Lung (tissue), 11 donors: ENCODE measurements at regions not wholly inside any gene's neighbourhood (a gene's known extent, or its start where the extent isn't known, plus 50 kb on each side); places are given as distances from the start of the nearest gene placed in this dataset.
"Not testable (repeated sequence)": the region's sequence is repeated elsewhere in the genome, so short reads cannot be mapped to it uniquely, and the experiment has no call there.

Source experiments
- ATAC-seq: fragments of 200-7000 bp; cut with Tn5 transposase; one replicate; pipeline ENCODE4 v1.9.1; 2020; ENCODE audit warnings: moderate number of reproducible peaks; ENCODE audit not compliant: insufficient read depth, low FRiP score
- DNase-seq, 3 donors: peaks; one replicate each; pipeline ENCODE4 v3.0.0-alpha.2; 2013 to 2017
- H3K27ac ChIP-seq, 2 donors: one replicate each; pipeline ENCODE4 v1.5.1; 2013; ENCODE audit warnings: mild to moderate bottlenecking in 2 of 2, moderate library complexity in 2 of 2, control low read depth in 1 of 2, inconsistent platforms in 1 of 2, low read depth in 1 of 2, low read length in 1 of 2
- H3K27me3 ChIP-seq, 3 donors: one replicate each; pipeline ENCODE4 v1.5.1; 2013; ENCODE audit warnings: low read length in 2 of 3; ENCODE audit not compliant: control insufficient read depth in 3 of 3, insufficient read depth in 3 of 3
- H3K36me3 ChIP-seq, 4 donors: one replicate each; pipeline ENCODE4 v1.5.1; 2013; ENCODE audit warnings: low read length in 4 of 4, mild to moderate bottlenecking in 1 of 4, moderate library complexity in 1 of 4; ENCODE audit not compliant: control insufficient read depth in 4 of 4, insufficient read depth in 4 of 4
- H3K4me1 ChIP-seq, 5 donors: one replicate each; pipeline ENCODE4 v1.5.1; 2013; ENCODE audit warnings: low read length in 5 of 5, mild to moderate bottlenecking in 2 of 5, moderate library complexity in 1 of 5; ENCODE audit not compliant: control insufficient read depth in 5 of 5, insufficient read depth in 5 of 5
- H3K4me3 ChIP-seq: one replicate; pipeline ENCODE4 v1.5.1; 2013; ENCODE audit warnings: mild to moderate bottlenecking, control low read depth, moderate library complexity
- H3K9ac ChIP-seq, 2 donors: one replicate each; pipeline ENCODE4 v1.5.1; 2013; ENCODE audit warnings: low read length in 2 of 2, control low read depth in 1 of 2; ENCODE audit not compliant: insufficient read depth in 1 of 2
- H3K9me3 ChIP-seq, 4 donors: one replicate each; pipeline ENCODE4 v1.5.1; 2013; ENCODE audit warnings: low read length in 3 of 4, mild to moderate bottlenecking in 1 of 4, moderate library complexity in 1 of 4; ENCODE audit not compliant: control insufficient read depth in 4 of 4, insufficient read depth in 3 of 4
- CTCF ChIP-seq: IDR thresholded peaks from 2 replicates; pipeline ENCODE4 v1.5.1; 2012; ENCODE audit warnings: mild to moderate bottlenecking; ENCODE audit errors: control extremely low read depth, extremely low read depth
- WGBS, 2 donors: extraction: QIAGEN DNeasy Blood & Tissue Kit; methylation state at CpG; one replicate each; pipeline ENCODE4 v1.1.7; 2013; 5-methylcytosine and 5-hydroxymethylcytosine counted together
- donor health status: control.
- donor health status: control.
- donor health status: Bipolar disorder and iron deficiency.
- donor health status: healthy.
- donor health status: DM: yes; HTN: yes; CAD: no.

DNA sequence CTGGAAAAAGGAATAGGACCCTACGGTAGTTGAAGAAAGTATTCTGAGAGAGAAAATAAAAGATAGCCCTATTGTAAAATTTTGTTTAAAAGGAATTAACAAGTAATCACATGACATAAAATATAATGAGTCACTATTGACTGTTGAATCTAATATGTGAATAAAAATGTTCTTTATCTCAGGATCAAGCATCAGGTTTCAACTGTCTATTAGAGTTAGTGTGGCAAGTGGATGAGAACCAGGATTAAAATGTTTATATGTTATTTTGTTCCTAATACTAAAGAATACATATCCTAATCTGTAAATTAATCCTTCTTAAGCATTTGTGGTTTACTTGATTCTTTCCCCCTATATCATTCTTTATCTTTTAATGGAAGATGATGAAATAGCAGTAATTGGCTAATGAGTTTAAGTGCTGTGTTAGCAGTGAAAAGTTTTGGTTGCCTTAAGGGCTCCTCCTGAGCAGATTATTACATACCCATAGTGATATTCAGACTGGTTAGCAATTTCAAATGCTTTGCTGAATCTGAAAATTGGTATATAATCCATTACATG, 101.8 kb upstream of the BCHE start:
- Histone ChIP-seq H3K9me3 (no peaks in the 10 kb centered on the region), H3K27me3 (no peaks in the 10 kb centered on the region), H3K4me3 (no peak overlapping the region), H3K9ac (no peak overlapping the region), H3K4me1 (no peaks in the 10 kb centered on the region), H3K27ac (no peak overlapping the region), H3K36me3 (no peaks in the 10 kb centered on the region)
- 88 to 94% methylated on average over 1 of the region's 1 CpG for WGBS, 2 donors
- no peak for DNase-seq
- ATAC-seq: no peak
- TF ChIP-seq CTCF: no peak

- H3K9ac ChIP-seq, H3K4me3 ChIP-seq, H3K36me3 ChIP-seq, DNase-seq, H3K9me3 ChIP-seq, ATAC-seq, H3K27ac ChIP-seq, H3K27me3 ChIP-seq, H3K4me1 ChIP-seq: not testable (repeated sequence)
- WGBS, 2 donors: 91 to 95% methylated on average over 1 of the region's 1 CpG
Measured at GRCh38 chr3:165936081-165936480, 98.9 kb upstream of the BCHE start.

DNA sequence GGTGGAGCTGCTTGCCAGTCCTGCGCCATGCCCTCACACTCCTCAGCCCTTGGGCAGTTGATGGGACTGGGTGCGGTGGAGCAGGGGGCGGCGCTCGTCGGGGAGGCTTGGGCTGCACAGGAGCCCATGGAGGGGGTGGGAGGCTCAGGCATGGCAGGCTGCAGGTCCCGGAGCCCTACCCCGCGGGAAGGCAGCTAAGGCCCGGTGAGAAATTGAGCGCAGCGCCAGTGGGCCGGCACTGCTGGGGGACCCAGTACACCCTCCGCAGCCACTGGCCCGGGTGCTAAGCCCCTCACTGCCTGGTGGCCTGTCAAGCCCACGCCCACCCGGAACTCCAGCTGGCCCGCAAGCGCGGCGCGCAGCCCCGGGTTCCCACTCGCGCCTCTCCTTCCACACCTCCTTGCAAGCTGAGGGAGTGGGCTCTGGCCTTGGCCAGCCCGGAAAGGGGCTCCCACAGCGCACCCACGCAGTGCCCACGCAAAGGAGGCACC, 87.1 kb upstream of the BCHE start:
- H3K27me3 ChIP-seq, H3K4me3 ChIP-seq, DNase-seq, H3K27ac ChIP-seq, ATAC-seq, H3K9me3 ChIP-seq, H3K9ac ChIP-seq, H3K4me1 ChIP-seq, H3K36me3 ChIP-seq: not testable (repeated sequence)
- WGBS, 2 donors: 96% methylated on average over 29 of the region's 29 CpGs

GRCh38 chr3:165920984-165921383, 83.8 kb upstream of the BCHE start:
- H3K9ac ChIP-seq: no peak overlapping the region
- no peaks in the 10 kb centered on the region for H3K27me3 ChIP-seq
- TF ChIP-seq CTCF: no peak
- no peaks in the 10 kb centered on the region for H3K4me1 ChIP-seq
- DNase-seq (no peak), ATAC-seq (no peak)
- H3K36me3 ChIP-seq: no peaks in the 10 kb centered on the region
- H3K4me3 ChIP-seq: no peak overlapping the region
- peaks cover 0 to 6% (median 0%) of the 10 kb centered on the region in 4 donors for H3K9me3 ChIP-seq
- H3K27ac ChIP-seq: no peak overlapping the region
- WGBS, 2 donors: 68 to 79% methylated on average over 5 of the region's 5 CpGs
